Fibroblast of pulmonary artery (primary cell): ENCODE measurements at regions not wholly inside any gene's neighbourhood (a gene's known extent, or its start where the extent isn't known, plus 50 kb on each side); places are given as distances from the start of the nearest gene placed in this dataset.

Experiments used
- DNase-seq: peaks from one replicate; pipeline ENCODE4 v3.0.0-alpha.2; 2010; ENCODE audit warnings: low read depth
- H3K4me3 ChIP-seq: replicated peaks from 2 replicates; pipeline ENCODE4 v1.5.1; 2011; ENCODE audit warnings: low read depth, mild to moderate bottlenecking, control low read depth, low read length, moderate library complexity
- CTCF ChIP-seq: IDR thresholded peaks from 2 replicates; pipeline ENCODE4 v1.5.1; 2011; ENCODE audit warnings: mild to moderate bottlenecking, control low read depth, low read length, inconsistent platforms; ENCODE audit errors: missing control alignments

- no peak overlapping the region for H3K4me3 ChIP-seq
- no peak for DNase-seq
Measured at GRCh38 chr2:237222601-237223041, 136.9 kb downstream of the COPS8 start.

DNA sequence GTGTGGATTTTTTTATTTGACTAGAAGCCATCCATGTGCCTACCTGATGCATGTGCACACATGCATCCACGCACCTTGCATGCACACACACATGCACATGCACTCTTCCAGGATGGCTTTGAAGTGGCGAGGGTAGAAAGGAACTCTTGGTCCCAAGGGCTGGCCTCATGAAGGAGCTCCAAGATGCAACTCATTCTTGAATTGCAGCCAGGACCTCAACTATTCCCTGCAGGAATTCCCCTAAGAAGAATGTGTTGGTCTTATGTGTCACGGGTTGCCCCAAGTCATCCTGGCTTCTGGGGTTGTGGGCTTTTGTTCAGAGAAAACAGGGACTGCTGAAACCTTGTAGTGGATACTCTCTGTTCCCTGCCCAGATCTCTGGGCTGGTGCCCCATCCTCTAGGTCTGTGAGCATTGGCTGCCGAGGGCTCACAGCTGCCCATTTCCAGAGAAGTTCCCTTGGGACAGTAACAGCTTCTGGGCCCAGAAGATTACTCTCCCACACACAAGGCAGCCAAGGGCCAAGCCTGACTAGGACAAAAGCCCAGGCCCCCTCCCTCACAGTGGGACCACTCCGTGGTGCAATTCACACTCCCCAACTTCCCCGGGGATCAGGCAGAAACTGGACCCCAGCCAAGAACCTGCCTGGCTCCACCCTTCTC lies 137.6 kb downstream of the COPS8 start:
- peak; percentile 99 for DNase-seq

More at GRCh38 chr2:237222601-237223041, 136.9 kb downstream of the COPS8 start:
- TF ChIP-seq CTCF, result no peak

DNA sequence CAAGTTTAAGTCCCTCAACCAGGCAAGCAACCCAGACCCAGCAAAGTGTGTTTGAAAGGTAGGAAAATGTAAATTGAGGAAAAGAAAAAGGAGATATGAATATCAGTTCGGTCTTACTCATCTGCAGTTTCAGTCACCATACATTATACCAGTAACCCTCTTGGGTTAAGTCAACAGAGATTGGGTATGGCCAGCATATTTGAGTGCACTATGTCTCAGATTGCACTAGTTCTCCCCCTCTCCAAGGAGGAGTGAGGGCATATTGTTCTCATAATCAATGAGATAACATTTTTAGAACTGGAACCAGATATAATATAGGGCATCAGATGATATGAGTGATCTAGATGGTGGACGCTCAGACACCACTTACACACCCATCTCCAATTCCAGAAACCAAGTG lies 141.5 kb downstream of the COPS8 start:
- DNase-seq, result no peak
- H3K4me3 ChIP-seq, result no peak overlapping the region
- TF ChIP-seq CTCF, result no peak

More for the DNA sequence above, 137.6 kb downstream of the COPS8 start:
- no peak overlapping the region for H3K4me3 ChIP-seq
- no peak for TF ChIP-seq CTCF

GRCh38 chr2:237227592-237228280 lies 142.0 kb downstream of the COPS8 start:
- H3K4me3 ChIP-seq, result no peak overlapping the region
- DNase-seq, result peak; percentile 91
- no peak for TF ChIP-seq CTCF

- H3K4me3 ChIP-seq, result no peak overlapping the region
- TF ChIP-seq CTCF, result no peak
- no peak for DNase-seq
Measured at GRCh38 chr2:237228281-237228625, 142.6 kb downstream of the COPS8 start.

DNA sequence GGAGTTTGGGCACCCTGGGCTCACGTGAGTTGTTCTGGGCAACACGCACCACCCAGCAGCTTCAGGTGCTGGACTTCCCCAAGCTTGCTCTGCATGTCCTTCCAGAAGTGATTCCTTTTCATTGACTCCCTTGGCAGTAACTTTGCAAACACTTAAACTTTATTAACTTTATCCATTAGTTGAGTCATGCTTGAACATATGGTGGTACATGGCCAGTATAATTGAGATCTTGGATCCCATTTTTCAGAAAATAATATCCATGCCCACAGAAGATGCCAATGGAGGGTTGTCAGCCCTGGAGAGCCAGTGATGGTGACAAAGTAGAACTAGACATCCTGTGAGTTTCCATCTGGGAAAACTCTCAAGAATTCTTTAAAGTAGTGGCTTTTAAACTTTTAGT lies 144.2 kb downstream of the COPS8 start:
- no peak for DNase-seq
- TF ChIP-seq CTCF, result no peak
- H3K4me3 ChIP-seq, result no peak overlapping the region
